Glutamatergic neuron (in vitro differentiated cells): ENCODE measurements at regions not wholly inside any gene's neighbourhood (a gene's known extent, or its start where the extent isn't known, plus 50 kb on each side); places are given as distances from the start of the nearest gene placed in this dataset.

ENCODE experiments used
- DNase-seq: peaks from one replicate; pipeline ENCODE4 v3.0.0; 2022
- H3K27ac Mint-ChIP-seq: one replicate; pipeline ENCODE4 v1.8.0; 2020; ENCODE audit warnings: mild to moderate bottlenecking, mixed read lengths, inconsistent platforms; ENCODE audit not compliant: unreplicated experiment
- H3K27me3 Mint-ChIP-seq: one replicate; pipeline ENCODE4 v1.8.0; 2020; ENCODE audit warnings: mild to moderate bottlenecking, moderate library complexity, mixed read lengths, inconsistent platforms; ENCODE audit not compliant: unreplicated experiment
- H3K36me3 Mint-ChIP-seq: one replicate; pipeline ENCODE4 v1.8.0; 2020; ENCODE audit warnings: mild to moderate bottlenecking, mixed read lengths, inconsistent platforms; ENCODE audit not compliant: unreplicated experiment
- H3K4me1 Mint-ChIP-seq: one replicate; pipeline ENCODE4 v1.8.0; 2020; ENCODE audit warnings: mild to moderate bottlenecking, low read depth, mixed read lengths, inconsistent platforms; ENCODE audit not compliant: unreplicated experiment
- H3K4me3 Mint-ChIP-seq: one replicate; pipeline ENCODE4 v1.8.0; 2020; ENCODE audit warnings: mild to moderate bottlenecking, mixed read lengths, inconsistent platforms; ENCODE audit not compliant: unreplicated experiment
- H3K9me3 Mint-ChIP-seq: one replicate; pipeline ENCODE4 v1.8.0; 2020; ENCODE audit warnings: mild to moderate bottlenecking, moderate library complexity, mixed read lengths, inconsistent platforms; ENCODE audit not compliant: unreplicated experiment
- CTCF ChIP-seq: fragments of 200-600 bp; sonication (generic); IDR thresholded peaks from one replicate; pipeline ENCODE4 v1.5.0; 2021; ENCODE audit not compliant: partially characterized antibody, unreplicated experiment

DNA sequence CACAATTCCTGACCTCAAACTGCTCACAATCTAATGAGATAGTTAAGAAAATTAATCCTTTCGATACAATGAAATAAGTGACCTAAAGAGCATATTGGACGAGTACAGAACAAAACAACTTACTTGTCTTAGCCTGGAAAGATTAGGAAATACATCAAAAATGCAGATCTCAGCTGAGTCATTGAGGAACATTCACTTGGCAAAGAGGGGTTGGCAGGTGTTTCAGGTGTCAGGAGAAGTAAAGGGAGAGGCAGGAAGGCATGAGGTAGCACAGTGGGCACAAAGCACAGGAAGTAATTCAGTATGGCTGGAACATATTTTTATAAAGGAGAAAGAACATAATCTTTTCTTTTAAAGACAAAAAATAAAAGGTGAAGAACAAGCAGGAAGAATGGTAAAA, 628.8 kb upstream of the RGMB start:
- no peak for TF ChIP-seq CTCF
- Mint-ChIP-seq H3K36me3 (no peaks in the 10 kb centered on the region), H3K27me3 (no peaks in the 10 kb centered on the region), H3K9me3 (no peaks in the 10 kb centered on the region), H3K4me3 (no peak overlapping the region), H3K27ac (no peak overlapping the region), H3K4me1 (no peaks in the 10 kb centered on the region)
- no peak for DNase-seq

DNA sequence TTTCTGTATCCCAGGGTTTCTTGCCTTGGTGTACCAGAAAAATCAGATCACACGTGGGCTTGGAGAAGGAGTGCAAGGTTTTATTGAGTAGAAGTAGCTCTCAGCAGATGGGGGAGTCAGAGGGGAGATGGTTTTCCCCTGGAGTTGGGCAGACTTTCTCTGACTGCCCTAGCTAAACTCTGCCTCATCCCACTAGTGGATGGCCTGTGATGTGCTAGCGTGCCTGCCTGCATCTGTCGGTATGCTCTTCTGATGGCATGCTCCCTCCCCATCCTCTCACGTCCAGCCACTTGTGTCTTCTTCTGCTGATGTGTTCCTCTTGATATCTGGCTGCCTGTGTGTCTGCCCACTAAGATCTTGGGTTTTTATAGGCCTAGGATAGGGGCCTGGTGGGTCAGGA, 616.1 kb upstream of the RGMB start:
- TF ChIP-seq CTCF, result no peak
- Mint-ChIP-seq H3K36me3 (no peaks in the 10 kb centered on the region), H3K27me3 (no peaks in the 10 kb centered on the region), H3K27ac (no peak overlapping the region), H3K4me1 (no peaks in the 10 kb centered on the region), H3K9me3 (no peaks in the 10 kb centered on the region), H3K4me3 (no peak overlapping the region)
- no peak for DNase-seq

- Mint-ChIP-seq H3K27me3 (no peaks in the 10 kb centered on the region), H3K27ac (no peak overlapping the region), H3K36me3 (no peaks in the 10 kb centered on the region), H3K4me1 (peaks cover 4% of the 10 kb centered on the region), H3K9me3 (no peaks in the 10 kb centered on the region), H3K4me3 (no peak overlapping the region)
- TF ChIP-seq CTCF, result no peak
- no peak for DNase-seq
Measured at GRCh38 chr5:98158440-98158839, 615.0 kb upstream of the RGMB start.

GRCh38 chr5:98163796-98164493, 609.5 kb upstream of the RGMB start:
- Mint-ChIP-seq H3K4me1 (peaks cover 19% of the 10 kb centered on the region), H3K4me3 (peak overlapping the region; percentile 30), H3K27me3 (peaks cover 1% of the 10 kb centered on the region), H3K36me3 (no peaks in the 10 kb centered on the region), H3K27ac (peak overlapping the region; percentile 88), H3K9me3 (peaks cover 2% of the 10 kb centered on the region)
- DNase-seq, result no peak
- no peak for TF ChIP-seq CTCF

GRCh38 chr5:98168871-98169270, 604.6 kb upstream of the RGMB start:
- H3K4me3 Mint-ChIP-seq, result no peak overlapping the region
- peaks cover 2% of the 10 kb centered on the region for H3K9me3 Mint-ChIP-seq
- DNase-seq, result no peak
- TF ChIP-seq CTCF, result no peak
- H3K27ac Mint-ChIP-seq, result no peak overlapping the region
- peaks cover 15% of the 10 kb centered on the region for H3K4me1 Mint-ChIP-seq
- H3K27me3 Mint-ChIP-seq, result peaks cover 1% of the 10 kb centered on the region
- no peaks in the 10 kb centered on the region for H3K36me3 Mint-ChIP-seq
